Right atrium auricular region (tissue), 2 donors: ENCODE measurements at regions not wholly inside any gene's neighbourhood (a gene's known extent, or its start where the extent isn't known, plus 50 kb on each side); places are given as distances from the start of the nearest gene placed in this dataset.

ENCODE experiments used
- DNase-seq: peaks from one replicate; pipeline ENCODE4 v3.0.0-alpha.2; 2019; ENCODE audit warnings: low spot score
- H3K27ac ChIP-seq, 2 donors: fragments of 200-600 bp; sonication (generic); 1 replicate in 1 of 2; 2 replicates in 1 of 2; pipeline ENCODE4 v1.5.1; 2016 to 2019
- H3K27me3 ChIP-seq, 2 donors: fragments of 200-600 bp; sonication (generic); one replicate each; pipeline versions ENCODE4 v1.5.1 to v1.6.0; 2017 to 2019
- H3K36me3 ChIP-seq: fragments of 200-600 bp; sonication (generic); one replicate; pipeline ENCODE4 v1.5.1; 2016
- H3K4me1 ChIP-seq, 2 donors: fragments of 200-600 bp; sonication (generic); one replicate each; pipeline versions ENCODE4 v1.5.1 to v1.6.0; 2017 to 2019
- H3K4me3 ChIP-seq, 2 donors: fragments of 200-600 bp; sonication (generic); 1 replicate in 1 of 2; 2 replicates in 1 of 2; pipeline ENCODE4 v1.5.1; 2017 to 2019; ENCODE audit warnings: mild to moderate bottlenecking in 1 of 2, moderate library complexity in 1 of 2
- H3K9me3 ChIP-seq, 2 donors: fragments of 200-600 bp; sonication (generic); one replicate each; pipeline ENCODE4 v1.5.1; 2019
- CTCF ChIP-seq, 2 donors: fragments of 200-600 bp; sonication (generic); IDR thresholded peaks; one replicate each; pipeline ENCODE4 v1.5.1; 2019; ENCODE audit warnings: antibody characterized with exemption in 2 of 2

- Histone ChIP-seq H3K27ac (no peak overlapping the region), H3K36me3 (no peaks in the 10 kb centered on the region), H3K4me3 (no peak overlapping the region), H3K27me3 (no peaks in the 10 kb centered on the region), H3K9me3 (no peaks in the 10 kb centered on the region), H3K4me1 (no peaks in the 10 kb centered on the region)
- no peak for TF ChIP-seq CTCF (IDR thresholded peaks at IDR 0.05)
- DNase-seq: no peak
Measured at GRCh38 chr2:2512931-2513330, 181.9 kb upstream of the MYT1L start.

GRCh38 chr2:2507417-2507997, 176.4 kb upstream of the MYT1L start:
- TF ChIP-seq CTCF (IDR thresholded peaks at IDR 0.05): no peak
- Histone ChIP-seq H3K9me3 (peaks cover 0 to 6% of the 10 kb centered on the region in 2 donors), H3K4me1 (no peaks in the 10 kb centered on the region), H3K27ac (no peak overlapping the region), H3K4me3 (no peak overlapping the region), H3K27me3 (no peaks in the 10 kb centered on the region), H3K36me3 (no peaks in the 10 kb centered on the region)
- DNase-seq: peak; percentile 30

GRCh38 chr2:2506536-2506935, 175.5 kb upstream of the MYT1L start:
- H3K27me3 ChIP-seq: no peaks in the 10 kb centered on the region
- no peak for DNase-seq

GRCh38 chr2:2505604-2506003, 174.5 kb upstream of the MYT1L start:
- H3K4me3 ChIP-seq: no peak overlapping the region

More at GRCh38 chr2:2506536-2506935, 175.5 kb upstream of the MYT1L start:
- no peak overlapping the region for H3K4me3 ChIP-seq
- no peaks in the 10 kb centered on the region for H3K36me3 ChIP-seq
- H3K27ac ChIP-seq: no peak overlapping the region
- H3K9me3 ChIP-seq: peaks cover 0 to 6% of the 10 kb centered on the region in 2 donors
- no peaks in the 10 kb centered on the region for H3K4me1 ChIP-seq
- TF ChIP-seq CTCF (IDR thresholded peaks at IDR 0.05): no peak

GRCh38 chr2:2503864-2504418, 172.9 kb upstream of the MYT1L start:
- H3K4me3 ChIP-seq: no peak overlapping the region
- no peaks in the 10 kb centered on the region for H3K27me3 ChIP-seq
- TF ChIP-seq CTCF (IDR thresholded peaks at IDR 0.05): no peak
- no peak overlapping the region for H3K27ac ChIP-seq
- H3K4me1 ChIP-seq: no peaks in the 10 kb centered on the region
- no peak for DNase-seq
- no peaks in the 10 kb centered on the region for H3K36me3 ChIP-seq
- peaks cover 0 to 6% of the 10 kb centered on the region in 2 donors for H3K9me3 ChIP-seq

More at GRCh38 chr2:2505604-2506003, 174.5 kb upstream of the MYT1L start:
- TF ChIP-seq CTCF (IDR thresholded peaks at IDR 0.05): no peak
- H3K27ac ChIP-seq: no peak overlapping the region
- H3K4me1 ChIP-seq: no peaks in the 10 kb centered on the region
- peaks cover 0 to 6% of the 10 kb centered on the region in 2 donors for H3K9me3 ChIP-seq
- DNase-seq: no peak
- H3K27me3 ChIP-seq: no peaks in the 10 kb centered on the region
- no peaks in the 10 kb centered on the region for H3K36me3 ChIP-seq

- Histone ChIP-seq H3K27ac (no peak overlapping the region), H3K4me3 (no peak overlapping the region), H3K36me3 (no peaks in the 10 kb centered on the region), H3K4me1 (no peaks in the 10 kb centered on the region), H3K27me3 (no peaks in the 10 kb centered on the region), H3K9me3 (peaks cover 0 to 6% of the 10 kb centered on the region in 2 donors)
- no peak for DNase-seq
- no peak for TF ChIP-seq CTCF (IDR thresholded peaks at IDR 0.05)
Measured at GRCh38 chr2:2502201-2502549, 171.1 kb upstream of the MYT1L start.
